ENCODE measurements at regions not wholly inside any gene's neighbourhood (a gene's known extent, or its start where the extent isn't known, plus 50 kb on each side); places are given as distances from the start of the nearest gene placed in this dataset.
"Not testable (repeated sequence)": the region's sequence is repeated elsewhere in the genome, so short reads cannot be mapped to it uniquely, and the experiment has no call there.

GRCh38 chr15:38975282-38975990 is 410.8 kb upstream of the RASGRP1 start:
- DNase-seq = no peak

DNA sequence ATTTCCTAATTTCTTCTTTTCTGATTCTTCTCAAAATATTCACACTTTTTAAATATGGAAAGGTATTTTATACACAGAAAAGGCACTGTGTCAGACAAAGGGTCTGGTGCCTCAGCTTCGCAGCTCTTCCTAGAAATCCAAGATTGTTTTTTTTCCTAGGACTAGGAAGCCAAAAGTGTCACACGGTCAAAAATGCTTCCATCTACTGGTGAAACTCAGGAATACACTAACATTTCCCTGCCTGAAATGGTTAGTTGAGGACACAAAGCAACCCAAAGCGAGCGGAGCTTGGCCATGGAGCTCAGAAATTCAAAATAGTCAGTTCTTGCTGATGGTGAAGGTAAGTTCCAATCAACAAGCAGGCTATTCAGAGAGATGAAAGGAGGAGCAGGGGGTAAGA is 426.5 kb upstream of the RASGRP1 start:
- peak; percentile 4 to 36 (median 13) for DNase-seq

DNA sequence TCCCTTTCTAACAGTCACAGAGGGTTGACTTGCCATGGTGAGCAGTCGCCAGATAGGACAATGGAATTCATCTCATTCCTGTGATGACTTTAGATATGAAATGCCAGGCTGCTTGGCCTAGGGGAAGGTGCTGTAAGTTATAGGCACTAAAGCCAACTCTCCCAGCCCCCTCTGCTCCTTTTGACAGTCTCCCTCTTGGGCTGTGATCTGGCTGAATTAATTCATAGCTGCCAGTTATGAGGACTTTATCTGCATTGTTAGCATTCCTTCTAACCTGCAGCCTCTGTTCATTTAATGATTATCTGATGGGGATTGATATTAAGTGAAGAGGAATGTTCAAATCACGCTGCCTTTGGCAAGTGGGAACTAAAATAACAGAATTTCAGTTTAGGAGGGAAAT is 427.1 kb upstream of the RASGRP1 start:
- no peak for DNase-seq

- no peak for DNase-seq
Measured at GRCh38 chr15:38992506-38992905, 427.9 kb upstream of the RASGRP1 start.

- DNase-seq = no peak
Measured at GRCh38 chr15:38992930-38993329, 428.3 kb upstream of the RASGRP1 start.

DNA sequence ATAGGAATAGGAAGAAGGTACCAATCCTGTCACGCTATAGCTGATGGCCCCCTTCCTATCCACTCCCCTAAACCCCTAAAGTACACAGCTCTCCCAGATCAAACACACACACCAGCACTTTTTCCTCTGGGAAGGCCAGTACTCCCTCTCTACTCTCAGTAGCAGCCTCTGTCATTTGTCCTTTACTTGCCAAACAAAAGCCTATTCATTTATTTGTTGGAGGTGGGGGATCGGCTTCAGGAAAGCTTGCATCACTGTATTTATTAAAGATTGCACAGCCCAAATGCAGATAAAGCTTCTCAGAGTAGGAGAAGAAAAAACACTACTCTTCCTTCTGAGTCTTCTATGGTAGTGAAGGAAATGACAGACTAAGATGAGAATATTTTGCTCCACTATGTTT is 429.7 kb upstream of the RASGRP1 start:
- no peak for DNase-seq

GRCh38 chr15:38996111-38996631 is 431.6 kb upstream of the RASGRP1 start:
- DNase-seq = no peak

DNA sequence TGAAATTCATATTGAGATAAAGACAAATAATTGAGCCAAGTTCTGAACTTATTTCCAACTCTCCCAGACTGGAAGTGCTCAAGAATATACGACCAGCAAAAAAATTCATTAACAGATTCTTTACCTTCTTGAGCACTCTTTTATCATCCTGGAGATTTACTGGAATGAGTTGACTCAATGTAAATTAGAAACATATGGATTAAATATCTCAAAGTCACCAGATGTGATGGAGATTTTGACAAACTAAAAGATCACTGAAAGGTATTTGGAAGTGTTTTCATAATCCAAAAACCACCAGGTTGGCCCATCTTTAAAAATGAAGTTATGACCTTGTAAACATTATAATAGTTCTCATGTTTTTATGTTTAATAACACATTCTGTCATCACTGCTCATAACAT is 433.2 kb upstream of the RASGRP1 start:
- DNase-seq = no peak

DNA sequence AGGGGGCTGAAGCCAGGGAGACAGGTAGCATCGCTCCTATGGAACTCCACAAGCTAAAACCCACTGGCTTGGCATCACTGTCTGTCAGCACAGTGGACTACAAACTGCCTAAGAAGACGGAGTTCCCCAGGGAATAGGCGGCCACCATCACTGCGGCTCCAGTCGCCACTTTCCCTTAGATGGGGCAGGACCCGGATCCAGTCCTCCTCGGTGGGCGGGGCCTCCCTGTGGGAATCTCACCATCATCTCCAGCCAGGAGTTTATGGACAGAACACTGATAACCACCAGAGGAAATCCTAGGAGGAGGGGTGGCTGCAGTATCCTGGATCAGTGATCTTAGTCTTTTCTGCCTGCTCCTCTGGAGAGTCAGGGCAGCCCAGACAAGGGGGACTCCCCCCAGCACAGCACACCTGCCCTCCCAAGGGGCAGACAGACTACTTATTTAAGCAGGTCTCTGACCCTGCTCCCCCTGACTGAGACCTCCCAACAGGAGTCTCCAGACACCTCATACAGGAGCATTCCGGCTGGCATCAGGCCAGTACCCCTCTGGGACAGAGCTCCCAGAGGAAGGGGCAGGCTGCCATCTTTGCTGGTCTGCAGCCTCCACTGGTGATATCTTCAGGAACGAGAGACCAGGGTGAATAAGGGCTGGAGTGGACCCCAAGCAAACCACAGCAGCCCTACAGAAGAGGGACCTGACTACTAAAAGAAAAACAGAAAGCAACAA is 435.6 kb upstream of the RASGRP1 start:
- DNase-seq = no peak

DNA sequence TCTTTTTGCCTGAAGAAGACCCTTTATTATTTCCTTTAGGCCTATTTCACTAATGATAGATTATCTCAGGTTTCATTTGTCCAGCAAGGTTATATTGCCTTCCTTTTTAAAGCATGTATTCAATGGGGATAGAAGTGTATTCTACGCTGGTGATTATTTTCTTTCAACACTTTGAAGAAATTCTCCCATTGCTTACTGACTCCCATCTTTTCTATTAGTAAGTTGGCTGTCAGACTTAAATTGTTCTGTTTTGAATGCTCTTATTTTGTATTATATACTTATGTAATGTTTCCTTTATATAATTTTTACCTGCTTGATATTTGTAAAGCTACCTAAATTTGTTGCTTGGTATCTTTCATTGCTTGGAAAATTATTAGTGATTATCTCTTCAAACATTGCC is 445.1 kb upstream of the RASGRP1 start:
- DNase-seq = no peak

- not testable (repeated sequence) for DNase-seq
Measured at GRCh38 chr15:39011066-39011465, 446.5 kb upstream of the RASGRP1 start.

DNA sequence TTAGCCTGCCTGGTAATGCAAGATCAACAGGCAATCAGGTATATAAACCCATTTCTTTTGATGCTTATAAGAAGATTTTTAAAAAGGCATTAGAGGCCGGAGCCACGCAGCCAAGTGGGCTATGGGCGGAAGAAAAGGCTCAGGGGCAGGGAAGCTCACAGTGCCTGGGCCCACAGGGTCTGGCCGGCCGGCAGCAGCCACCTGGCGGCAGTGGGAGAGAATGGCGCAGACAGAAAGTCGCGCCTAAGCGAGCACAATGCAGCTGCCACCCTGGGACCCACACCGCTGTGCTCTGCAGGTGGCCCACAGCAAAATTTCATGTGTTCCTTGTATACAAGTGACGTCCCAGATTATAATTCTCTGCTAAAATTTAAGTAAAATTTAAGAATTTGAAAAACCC is 448.6 kb upstream of the RASGRP1 start:
- DNase-seq = no peak

GRCh38 chr15:39014682-39015081 is 450.1 kb upstream of the RASGRP1 start:
- DNase-seq = no peak

DNA sequence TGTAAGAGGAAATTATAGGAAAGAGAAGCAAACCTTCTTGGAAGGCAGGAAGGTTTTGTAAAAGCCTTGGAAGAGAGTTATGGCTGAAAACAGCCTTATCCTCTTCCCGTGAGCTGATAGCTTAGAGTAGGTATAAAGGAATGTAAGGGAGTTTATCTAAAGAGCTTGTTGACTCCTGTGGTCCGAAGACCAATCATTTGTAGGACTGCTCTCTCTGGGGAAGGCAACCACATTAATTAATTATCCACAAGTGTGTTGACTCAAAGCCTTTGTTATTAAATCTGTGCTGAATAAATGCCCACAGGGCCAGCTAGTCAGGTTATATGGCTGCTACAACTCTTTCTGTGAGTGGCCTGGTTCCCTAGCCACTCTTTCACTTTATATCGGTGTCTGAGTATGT is 452.1 kb upstream of the RASGRP1 start:
- DNase-seq = no peak

DNA sequence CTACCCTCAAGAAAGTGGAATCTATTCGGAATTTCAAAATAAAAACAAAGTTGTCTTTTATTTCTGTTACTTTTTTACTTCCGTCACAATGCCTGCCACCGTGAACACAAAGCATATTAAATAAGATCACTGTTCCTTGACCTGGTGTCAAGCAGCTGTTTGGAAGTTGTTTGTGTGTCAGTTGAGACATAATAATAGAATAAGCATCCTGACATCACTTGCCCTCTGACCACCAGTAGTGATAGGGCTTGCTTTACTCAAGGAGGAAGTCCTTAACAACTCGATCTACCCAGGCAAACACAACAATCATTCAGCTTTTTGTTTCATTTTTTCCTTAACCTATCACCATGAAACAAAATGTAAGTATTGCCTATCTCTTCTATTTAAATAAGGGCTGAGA is 454.4 kb upstream of the RASGRP1 start:
- DNase-seq = no peak

DNA sequence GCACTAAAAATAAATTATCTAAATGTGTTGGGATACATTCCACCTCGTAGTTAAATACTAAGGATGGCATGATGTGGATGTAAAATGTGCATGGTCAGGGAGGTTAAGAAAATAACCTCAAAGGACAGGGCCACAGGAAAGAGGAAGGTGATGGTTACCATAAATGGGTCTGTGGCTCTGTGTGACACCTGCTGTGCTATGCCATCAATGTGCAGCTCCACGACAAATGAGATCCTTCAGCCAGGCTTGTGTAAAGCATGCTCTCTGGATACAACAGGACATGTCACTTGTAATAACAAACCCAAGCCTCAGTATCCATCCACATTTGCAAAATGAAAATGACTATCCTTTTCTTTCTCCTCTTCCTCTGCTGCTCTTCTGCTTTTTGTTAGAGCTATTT is 456.7 kb upstream of the RASGRP1 start:
- no peak for DNase-seq

GRCh38 chr15:39022532-39023305 is 458.1 kb upstream of the RASGRP1 start:
- no peak for DNase-seq

- no peak for DNase-seq
Measured at GRCh38 chr15:39025321-39025720, 460.7 kb upstream of the RASGRP1 start.

DNA sequence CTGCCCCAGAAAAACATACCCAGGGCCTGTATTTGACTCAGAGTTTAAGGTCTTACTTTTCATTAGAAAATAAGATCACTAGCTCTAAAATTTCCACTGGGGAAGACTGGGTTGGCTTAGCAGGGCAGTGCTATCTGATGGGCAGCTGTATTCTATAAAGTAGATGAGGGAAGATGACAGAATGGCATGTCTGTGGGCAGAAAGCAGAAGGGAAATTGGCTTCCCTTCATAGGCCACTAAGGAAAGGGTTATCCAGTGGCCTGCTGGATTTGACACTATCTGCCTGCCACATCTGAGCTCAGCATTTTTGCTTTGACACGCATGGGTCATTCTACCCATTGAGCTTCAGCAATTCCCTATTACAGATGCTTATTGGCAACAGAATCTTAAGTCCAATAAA is 461.3 kb upstream of the RASGRP1 start:
- no peak for DNase-seq

DNA sequence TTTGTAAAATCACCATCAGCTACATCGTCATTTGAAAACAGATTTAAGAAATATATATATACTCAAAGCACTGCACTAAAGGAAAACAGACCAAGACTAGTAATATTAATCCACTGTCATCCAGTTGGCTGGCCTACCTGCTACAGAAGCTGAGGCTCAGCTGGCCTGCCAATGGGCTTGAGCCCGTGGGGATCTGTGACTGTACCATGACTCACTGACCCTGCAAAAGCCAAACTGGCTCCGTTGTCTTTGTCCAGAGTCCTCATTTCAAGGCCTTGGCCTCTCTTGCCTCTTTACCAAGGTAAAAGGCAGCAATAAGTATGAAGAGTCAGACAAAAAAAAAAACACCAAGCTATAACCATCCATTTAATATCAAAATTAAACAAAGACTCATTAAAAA is 463.5 kb upstream of the RASGRP1 start:
- DNase-seq = no peak

- no peak for DNase-seq
Measured at GRCh38 chr15:39029741-39030140, 465.1 kb upstream of the RASGRP1 start.

DNA sequence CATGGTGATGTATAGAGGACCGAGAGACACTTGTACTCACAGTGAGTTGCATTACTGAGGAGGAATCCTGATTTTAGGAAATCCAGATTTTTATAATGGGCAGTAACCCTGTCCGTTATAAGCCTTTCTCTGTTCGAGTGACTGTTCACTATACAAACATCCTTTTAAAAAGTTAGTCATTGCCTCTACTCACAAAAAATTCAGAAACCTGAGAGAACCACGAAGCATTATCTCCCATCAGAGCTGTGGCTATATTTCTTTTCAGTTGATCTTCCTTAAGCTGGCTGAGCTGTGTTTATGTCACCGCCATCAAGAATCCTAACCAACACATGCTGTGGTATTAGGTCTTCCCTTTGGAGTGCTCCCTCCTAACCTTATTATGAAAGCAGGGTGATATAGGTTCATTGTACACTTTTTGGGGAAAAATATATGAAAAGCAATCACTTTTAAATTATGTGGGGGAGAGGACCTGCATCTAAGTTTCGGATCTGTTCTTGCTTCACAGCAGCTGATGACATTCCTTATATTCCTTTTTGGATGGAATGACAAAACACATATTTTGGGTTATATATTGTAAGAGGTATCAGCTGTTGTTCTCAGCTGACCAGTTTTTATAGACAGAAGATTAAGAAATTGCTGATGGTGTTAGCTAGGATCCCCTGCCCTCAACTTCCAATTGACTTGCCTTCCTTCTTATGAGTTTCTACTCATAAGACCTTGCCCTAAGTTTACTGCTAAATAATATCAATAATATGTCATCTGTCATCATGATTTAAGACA is 465.9 kb upstream of the RASGRP1 start:
- no peak for DNase-seq

DNA sequence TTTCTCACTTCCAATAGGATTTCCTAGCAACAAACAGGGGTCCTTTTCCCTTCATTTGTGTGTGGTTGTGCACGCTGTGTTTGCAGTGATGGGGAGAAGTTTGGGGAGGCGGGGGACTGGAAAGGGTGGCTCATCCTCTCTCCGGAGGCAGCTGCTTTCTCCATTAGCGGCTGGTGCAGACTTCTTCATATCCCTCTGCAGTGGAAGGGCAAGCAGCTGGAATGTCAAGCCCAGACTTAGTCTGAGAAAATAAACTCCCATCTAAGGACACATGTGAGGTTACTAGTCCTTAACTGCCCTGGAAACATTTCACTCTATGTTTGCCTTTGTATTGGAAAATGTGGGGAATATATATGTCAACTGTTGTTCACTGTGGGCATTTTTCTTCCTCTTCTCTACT is 467.0 kb upstream of the RASGRP1 start:
- no peak for DNase-seq

All from suppressor macrophage (primary cell).